Heart left ventricle (tissue), 13 donors: ENCODE measurements at regions not wholly inside any gene's neighbourhood (a gene's known extent, or its start where the extent isn't known, plus 50 kb on each side); places are given as distances from the start of the nearest gene placed in this dataset.

Experiments used
- CTCF ChIP-seq, 12 donors: fragments of 200-600 bp; sonication (generic) in 4 of 12; IDR thresholded peaks; one replicate each; pipeline versions ENCODE4 v1.5.0 to v1.8.0; 2018 to 2022; ENCODE audit warnings: antibody characterized with exemption in 12 of 12, mild to moderate bottlenecking in 5 of 12
- POLR2A ChIP-seq, 2 donors: fragments of 450-650 bp; IDR thresholded peaks; one replicate each; pipeline ENCODE4 v1.6.1; 2017; ENCODE audit warnings: antibody characterized with exemption in 2 of 2, mild to moderate bottlenecking in 2 of 2, moderate library complexity in 2 of 2
- donor health status: ischemic (EF 13 %, LVEDD 7.1; RV severe dilation, severe dysfunction).
- donor health status: DM: no; HTN: yes; CAD: no.
- donor health status: DM: no; HTN: no; CAD: no.
- donor health status: ischemic (EF 25% LVEDD 6.9; RV normal size, moderate dysfunction).
- donor health status: ischemic (EF 25% LVEDD 5.7; RV mildly dilated, moderate dysfunction).
- donor health status: ischemic (EF 35%, LVEDD 5.7; RV mildly dilated, moderate dysfunction).
- donor health status: nonischemic (EF 11% LVEDD 7.7; RV severe dilation, severe dysfunction).
- donor health status: DM: yes; HTN: yes; CAD: no.
- donor health status: PGD.
- donor health status: ischemic (EF 29% LVEDD 5.4; RV normal size, mild dysfunction).
- donor health status: nonischemic (EF 23%, LVEDD 6.1; RV moderate dilation, normal function).

GRCh38 chr22:46044621-46045458 is 67.9 kb upstream of the WNT7B start:
- no peak for TF ChIP-seq CTCF (IDR thresholded peaks at IDR 0.05)
- TF ChIP-seq POLR2A (IDR thresholded peaks at IDR 0.05), result no peak
